GM19372 (cell line): ENCODE measurements at regions not wholly inside any gene's neighbourhood (a gene's known extent, or its start where the extent isn't known, plus 50 kb on each side); places are given as distances from the start of the nearest gene placed in this dataset.
"Not testable (repeated sequence)": the region's sequence is repeated elsewhere in the genome, so short reads cannot be mapped to it uniquely, and the experiment has no call there.

Experiments
- ATAC-seq: cut with Tn5 transposase; IDR thresholded peaks from one replicate; pipeline ENCODE4 v1.9.1; 2021; ENCODE audit warnings: mild to moderate bottlenecking, low read depth, moderate library complexity; ENCODE audit not compliant: unreplicated experiment

- no peak for ATAC-seq
Measured at GRCh38 chr2:196276421-196276820, 105.0 kb upstream of the STK17B start.

- no peak for ATAC-seq
Measured at GRCh38 chr2:196277002-196277401, 105.6 kb upstream of the STK17B start.

GRCh38 chr2:196278491-196278911 lies 107.1 kb upstream of the STK17B start:
- ATAC-seq, result no peak

GRCh38 chr2:196279541-196279940 lies 108.2 kb upstream of the STK17B start:
- ATAC-seq, result no peak

GRCh38 chr2:196284144-196284844 lies 112.9 kb upstream of the STK17B start:
- ATAC-seq, result no peak

GRCh38 chr2:196284866-196285557 lies 113.6 kb upstream of the STK17B start:
- no peak for ATAC-seq

- ATAC-seq, result no peak
Measured at GRCh38 chr2:196286821-196287220, 115.4 kb upstream of the STK17B start.

- no peak for ATAC-seq
Measured at GRCh38 chr2:196287523-196287922, 116.1 kb upstream of the STK17B start.

- no peak for ATAC-seq
Measured at GRCh38 chr2:196288006-196288538, 116.7 kb upstream of the STK17B start.

GRCh38 chr2:196289000-196289399 lies 117.6 kb upstream of the STK17B start:
- ATAC-seq, result no peak

GRCh38 chr2:196290136-196290535 lies 118.8 kb upstream of the STK17B start:
- no peak for ATAC-seq

- no peak for ATAC-seq
Measured at GRCh38 chr2:196290569-196290968, 119.2 kb upstream of the STK17B start.

- no peak for ATAC-seq
Measured at GRCh38 chr2:196291426-196291825, 120.0 kb upstream of the STK17B start.

GRCh38 chr2:196291873-196292800 lies 120.8 kb upstream of the STK17B start:
- peak; percentile 37 for ATAC-seq

GRCh38 chr2:196293751-196294515 lies 122.6 kb upstream of the STK17B start:
- ATAC-seq, result no peak

GRCh38 chr2:196294516-196294909 lies 123.1 kb upstream of the STK17B start:
- ATAC-seq, result no peak

- ATAC-seq, result no peak
Measured at GRCh38 chr2:196295005-196295404, 123.6 kb upstream of the STK17B start.

GRCh38 chr2:196298106-196298723 lies 126.8 kb upstream of the STK17B start:
- not testable (repeated sequence) for ATAC-seq

GRCh38 chr2:196307775-196308305 lies 136.5 kb upstream of the STK17B start:
- no peak for ATAC-seq
